GM23338 (cell line): ENCODE measurements at regions not wholly inside any gene's neighbourhood (a gene's known extent, or its start where the extent isn't known, plus 50 kb on each side); places are given as distances from the start of the nearest gene placed in this dataset.

Experiments
- ATAC-seq: fragments of 200-7000 bp; cut with Tn5 transposase; 3 replicates; pipeline ENCODE4 v1.9.1; 2020
- DNase-seq: peaks from one replicate; pipeline ENCODE4 v3.0.0-alpha.2; 2015; ENCODE audit warnings: low spot score
- H2AFZ ChIP-seq: fragments of 200-600 bp; sonication (generic); 2 replicates; pipeline ENCODE4 v1.8.0; 2016; ENCODE audit warnings: antibody characterized with exemption, mild to moderate bottlenecking, moderate library complexity
- H3F3A ChIP-seq: fragments of 200-600 bp; sonication (generic); replicated peaks from 2 replicates; pipeline ENCODE4 v1.8.0; 2017; ENCODE audit warnings: antibody characterized with exemption, mixed run types, low read depth
- H3K27ac ChIP-seq: fragments of 200-600 bp; sonication (generic); 2 replicates; pipeline ENCODE4 v1.6.1; 2016; ENCODE audit warnings: low read depth
- H3K27me3 ChIP-seq: fragments of 200-600 bp; sonication (generic); 2 replicates; pipeline ENCODE4 v1.8.0; 2016; ENCODE audit warnings: mild to moderate bottlenecking, mixed run types, moderate library complexity; ENCODE audit not compliant: insufficient read depth
- H3K36me3 ChIP-seq: fragments of 200-600 bp; sonication (generic); 2 replicates; pipeline ENCODE4 v1.8.0; 2016; ENCODE audit warnings: mild to moderate bottlenecking; ENCODE audit not compliant: insufficient read depth
- H3K4me1 ChIP-seq: fragments of 200-600 bp; sonication (generic); 2 replicates; pipeline ENCODE4 v1.8.0; 2016; ENCODE audit warnings: mild to moderate bottlenecking, moderate library complexity; ENCODE audit not compliant: insufficient read depth
- H3K4me2 ChIP-seq: fragments of 200-600 bp; sonication (generic); 2 replicates; pipeline ENCODE4 v1.7.1; 2017; ENCODE audit warnings: mixed run types
- H3K4me3 ChIP-seq: fragments of 200-600 bp; sonication (generic); 2 replicates; pipeline ENCODE4 v1.6.1; 2016; ENCODE audit warnings: mixed run types
- H3K79me2 ChIP-seq: fragments of 200-600 bp; sonication (generic); replicated peaks from 2 replicates; pipeline ENCODE4 v1.8.0; 2017; ENCODE audit warnings: mild to moderate bottlenecking; ENCODE audit not compliant: insufficient read depth
- H3K9me2 ChIP-seq: fragments of 200-600 bp; sonication (generic); 2 replicates; pipeline ENCODE4 v1.8.0; 2017; ENCODE audit not compliant: insufficient read depth
- H4K20me1 ChIP-seq: fragments of 200-600 bp; sonication (generic); replicated peaks from 2 replicates; pipeline ENCODE4 v1.8.0; 2017; ENCODE audit warnings: mild to moderate bottlenecking; ENCODE audit not compliant: insufficient read depth
- H3K27ac Mint-ChIP-seq: 2 replicates; pipeline ENCODE4 v1.8.0; 2020; ENCODE audit warnings: inconsistent platforms, mild to moderate bottlenecking, moderate library complexity, mixed read lengths
- H3K27me3 Mint-ChIP-seq: 3 replicates; pipeline ENCODE4 v1.8.0; 2022; ENCODE audit warnings: low read depth, mild to moderate bottlenecking, moderate library complexity, mixed read lengths, inconsistent platforms; ENCODE audit not compliant: insufficient read depth, poor library complexity
- H3K36me3 Mint-ChIP-seq: 3 replicates; pipeline ENCODE4 v1.8.0; 2021; ENCODE audit warnings: low read depth, mild to moderate bottlenecking, inconsistent platforms, moderate library complexity, mixed read lengths
- H3K4me1 Mint-ChIP-seq: 3 replicates; pipeline ENCODE4 v1.8.0; 2020; ENCODE audit warnings: mild to moderate bottlenecking, inconsistent platforms, mixed read lengths
- H3K4me3 Mint-ChIP-seq: 3 replicates; pipeline ENCODE4 v1.8.0; 2021; ENCODE audit warnings: moderate library complexity, mild to moderate bottlenecking, inconsistent platforms, mixed read lengths
- H3K9me3 Mint-ChIP-seq: 3 replicates; pipeline ENCODE4 v1.8.0; 2020; ENCODE audit warnings: moderate library complexity, mild to moderate bottlenecking, inconsistent platforms, mixed read lengths
- CREB1 ChIP-seq: fragments of 250-450 bp; sonication (Bioruptor Pico); IDR thresholded peaks from 2 replicates; pipeline ENCODE4 v1.5.0; 2020; ENCODE audit warnings: low read depth, mild to moderate bottlenecking, moderate library complexity
- EZH2 ChIP-seq: fragments of 200-600 bp; sonication (generic); IDR thresholded peaks from one replicate; pipeline ENCODE4 v1.8.0; 2017; ENCODE audit warnings: antibody characterized with exemption, mild to moderate bottlenecking, low read depth; ENCODE audit not compliant: unreplicated experiment
- EZH2phosphoT487 ChIP-seq: fragments of 200-600 bp; sonication (generic); IDR thresholded peaks from one replicate; pipeline ENCODE4 v1.8.1; 2018; ENCODE audit warnings: antibody characterized with exemption; ENCODE audit not compliant: unreplicated experiment
- JUNB ChIP-seq: IDR thresholded peaks from one replicate; pipeline ENCODE4 v1.6.1; 2016; ENCODE audit warnings: antibody characterized with exemption; ENCODE audit not compliant: unreplicated experiment
- NANOG ChIP-seq: IDR thresholded peaks from 2 replicates; pipeline ENCODE4 v1.6.1; 2016; ENCODE audit warnings: antibody characterized with exemption, borderline replicate concordance
- POLR2AphosphoS5 ChIP-seq: IDR thresholded peaks from 2 replicates; pipeline ENCODE4 v1.6.1; 2016; ENCODE audit warnings: antibody characterized with exemption, low read depth
- STAT1 ChIP-seq: IDR thresholded peaks from one replicate; pipeline ENCODE4 v1.6.1; 2016; ENCODE audit warnings: antibody characterized with exemption; ENCODE audit not compliant: unreplicated experiment
- ZNF114 ChIP-seq: fragments of 250-450 bp; sonication (Bioruptor Pico); IDR thresholded peaks from 2 replicates; pipeline ENCODE4 v1.5.0; 2020; ENCODE audit warnings: mild to moderate bottlenecking, moderate library complexity
- ZNF331 ChIP-seq: fragments of 250-450 bp; sonication (Bioruptor Pico); IDR thresholded peaks from 2 replicates; pipeline ENCODE4 v1.5.0; 2020; ENCODE audit warnings: low read depth, mild to moderate bottlenecking, moderate library complexity
- TF ChIP-seq, protein P1 (sequence below): IDR thresholded peaks from one replicate; pipeline ENCODE4 v1.6.1; 2018; ENCODE audit warnings: antibody characterized with exemption; ENCODE audit not compliant: unreplicated experiment
- TF ChIP-seq, protein P2 (sequence below), 2 experiments: fragments of 200-600 bp in 1 of 2; sonication (generic) in 1 of 2; conservative IDR thresholded peaks; 2 replicates each; pipeline versions ENCODE4 v1.5.1 to v1.6.1; 2016 to 2017; ENCODE audit warnings: antibody characterized with exemption in 2 of 2, low read depth in 2 of 2, mild to moderate bottlenecking in 2 of 2, moderate library complexity in 1 of 2
- TF ChIP-seq, protein P3 (sequence below): fragments of 250-450 bp; sonication (Bioruptor Pico); IDR thresholded peaks from 2 replicates; pipeline ENCODE4 v1.5.0; 2020; ENCODE audit warnings: mild to moderate bottlenecking, moderate library complexity
- TF ChIP-seq, protein P4 (sequence below): IDR thresholded peaks from 2 replicates; pipeline ENCODE4 v1.6.1; 2016; ENCODE audit warnings: antibody characterized with exemption

DNA sequence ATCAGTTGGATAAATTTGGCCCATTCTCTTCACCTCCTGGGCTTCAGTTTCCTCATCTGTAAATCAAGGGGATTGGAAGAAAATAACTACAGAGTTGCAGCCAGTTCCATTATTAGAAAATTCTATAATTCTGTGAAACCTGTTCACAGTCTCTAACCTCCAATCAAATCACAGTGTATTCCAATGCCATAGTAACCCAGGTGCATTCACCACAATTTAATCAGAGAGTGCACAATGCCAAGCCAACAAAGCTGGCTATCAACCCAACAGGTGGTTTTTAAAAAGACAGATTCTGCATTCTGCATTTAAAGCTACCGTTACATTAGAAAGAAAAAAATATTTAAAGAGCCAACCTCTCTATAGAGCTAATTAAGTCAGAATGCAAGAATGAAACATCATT, 308.6 kb downstream of the RNF144A start:
- peak overlapping the region; percentile 79 for H3K27ac Mint-ChIP-seq
- Histone ChIP-seq H3K27ac (peak overlapping the region; percentile 33; the same call in 1 of the 2 replicates), H3K36me3 (no peaks in the 10 kb centered on the region; the same call in 1 of the 2 replicates), H4K20me1 (no peaks in the 10 kb centered on the region), H2AFZ (no peak overlapping the region), H3K9me2 (peaks cover 21% of the 10 kb centered on the region; the same call in 1 of the 2 replicates), H3K27me3 (no peaks in the 10 kb centered on the region), H3K4me1 (peaks cover 42% of the 10 kb centered on the region), H3K4me2 (peak overlapping the region; percentile 52), H3F3A (no peaks in the 10 kb centered on the region; the same call in 1 of the 2 replicates), H3K79me2 (no peaks in the 10 kb centered on the region), H3K4me3 (peak overlapping the region; percentile 15; the same call in 1 of the 2 replicates)
- ATAC-seq, result no peak
- DNase-seq, result no peak
- TF ChIP-seq EZH2 (no peak), ZNF331 (CRISPR knock-in tag) (no peak), ZNF114 (CRISPR knock-in tag) (no peak), CREB1 (CRISPR knock-in tag) (no peak), JUNB (no peak), POLR2AphosphoS5 (no peak), NANOG (no peak), STAT1 (no peak), EZH2phosphoT487 (no peak)
- TF ChIP-seq, protein P1, sequence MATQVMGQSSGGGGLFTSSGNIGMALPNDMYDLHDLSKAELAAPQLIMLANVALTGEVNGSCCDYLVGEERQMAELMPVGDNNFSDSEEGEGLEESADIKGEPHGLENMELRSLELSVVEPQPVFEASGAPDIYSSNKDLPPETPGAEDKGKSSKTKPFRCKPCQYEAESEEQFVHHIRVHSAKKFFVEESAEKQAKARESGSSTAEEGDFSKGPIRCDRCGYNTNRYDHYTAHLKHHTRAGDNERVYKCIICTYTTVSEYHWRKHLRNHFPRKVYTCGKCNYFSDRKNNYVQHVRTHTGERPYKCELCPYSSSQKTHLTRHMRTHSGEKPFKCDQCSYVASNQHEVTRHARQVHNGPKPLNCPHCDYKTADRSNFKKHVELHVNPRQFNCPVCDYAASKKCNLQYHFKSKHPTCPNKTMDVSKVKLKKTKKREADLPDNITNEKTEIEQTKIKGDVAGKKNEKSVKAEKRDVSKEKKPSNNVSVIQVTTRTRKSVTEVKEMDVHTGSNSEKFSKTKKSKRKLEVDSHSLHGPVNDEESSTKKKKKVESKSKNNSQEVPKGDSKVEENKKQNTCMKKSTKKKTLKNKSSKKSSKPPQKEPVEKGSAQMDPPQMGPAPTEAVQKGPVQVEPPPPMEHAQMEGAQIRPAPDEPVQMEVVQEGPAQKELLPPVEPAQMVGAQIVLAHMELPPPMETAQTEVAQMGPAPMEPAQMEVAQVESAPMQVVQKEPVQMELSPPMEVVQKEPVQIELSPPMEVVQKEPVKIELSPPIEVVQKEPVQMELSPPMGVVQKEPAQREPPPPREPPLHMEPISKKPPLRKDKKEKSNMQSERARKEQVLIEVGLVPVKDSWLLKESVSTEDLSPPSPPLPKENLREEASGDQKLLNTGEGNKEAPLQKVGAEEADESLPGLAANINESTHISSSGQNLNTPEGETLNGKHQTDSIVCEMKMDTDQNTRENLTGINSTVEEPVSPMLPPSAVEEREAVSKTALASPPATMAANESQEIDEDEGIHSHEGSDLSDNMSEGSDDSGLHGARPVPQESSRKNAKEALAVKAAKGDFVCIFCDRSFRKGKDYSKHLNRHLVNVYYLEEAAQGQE, result no peak
- TF ChIP-seq, protein P2, sequence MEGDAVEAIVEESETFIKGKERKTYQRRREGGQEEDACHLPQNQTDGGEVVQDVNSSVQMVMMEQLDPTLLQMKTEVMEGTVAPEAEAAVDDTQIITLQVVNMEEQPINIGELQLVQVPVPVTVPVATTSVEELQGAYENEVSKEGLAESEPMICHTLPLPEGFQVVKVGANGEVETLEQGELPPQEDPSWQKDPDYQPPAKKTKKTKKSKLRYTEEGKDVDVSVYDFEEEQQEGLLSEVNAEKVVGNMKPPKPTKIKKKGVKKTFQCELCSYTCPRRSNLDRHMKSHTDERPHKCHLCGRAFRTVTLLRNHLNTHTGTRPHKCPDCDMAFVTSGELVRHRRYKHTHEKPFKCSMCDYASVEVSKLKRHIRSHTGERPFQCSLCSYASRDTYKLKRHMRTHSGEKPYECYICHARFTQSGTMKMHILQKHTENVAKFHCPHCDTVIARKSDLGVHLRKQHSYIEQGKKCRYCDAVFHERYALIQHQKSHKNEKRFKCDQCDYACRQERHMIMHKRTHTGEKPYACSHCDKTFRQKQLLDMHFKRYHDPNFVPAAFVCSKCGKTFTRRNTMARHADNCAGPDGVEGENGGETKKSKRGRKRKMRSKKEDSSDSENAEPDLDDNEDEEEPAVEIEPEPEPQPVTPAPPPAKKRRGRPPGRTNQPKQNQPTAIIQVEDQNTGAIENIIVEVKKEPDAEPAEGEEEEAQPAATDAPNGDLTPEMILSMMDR (conservative IDR thresholded peaks at IDR 0.05; ENCODE audit: low read depth in 2 of 2), result no peak
- TF ChIP-seq, protein P3, sequence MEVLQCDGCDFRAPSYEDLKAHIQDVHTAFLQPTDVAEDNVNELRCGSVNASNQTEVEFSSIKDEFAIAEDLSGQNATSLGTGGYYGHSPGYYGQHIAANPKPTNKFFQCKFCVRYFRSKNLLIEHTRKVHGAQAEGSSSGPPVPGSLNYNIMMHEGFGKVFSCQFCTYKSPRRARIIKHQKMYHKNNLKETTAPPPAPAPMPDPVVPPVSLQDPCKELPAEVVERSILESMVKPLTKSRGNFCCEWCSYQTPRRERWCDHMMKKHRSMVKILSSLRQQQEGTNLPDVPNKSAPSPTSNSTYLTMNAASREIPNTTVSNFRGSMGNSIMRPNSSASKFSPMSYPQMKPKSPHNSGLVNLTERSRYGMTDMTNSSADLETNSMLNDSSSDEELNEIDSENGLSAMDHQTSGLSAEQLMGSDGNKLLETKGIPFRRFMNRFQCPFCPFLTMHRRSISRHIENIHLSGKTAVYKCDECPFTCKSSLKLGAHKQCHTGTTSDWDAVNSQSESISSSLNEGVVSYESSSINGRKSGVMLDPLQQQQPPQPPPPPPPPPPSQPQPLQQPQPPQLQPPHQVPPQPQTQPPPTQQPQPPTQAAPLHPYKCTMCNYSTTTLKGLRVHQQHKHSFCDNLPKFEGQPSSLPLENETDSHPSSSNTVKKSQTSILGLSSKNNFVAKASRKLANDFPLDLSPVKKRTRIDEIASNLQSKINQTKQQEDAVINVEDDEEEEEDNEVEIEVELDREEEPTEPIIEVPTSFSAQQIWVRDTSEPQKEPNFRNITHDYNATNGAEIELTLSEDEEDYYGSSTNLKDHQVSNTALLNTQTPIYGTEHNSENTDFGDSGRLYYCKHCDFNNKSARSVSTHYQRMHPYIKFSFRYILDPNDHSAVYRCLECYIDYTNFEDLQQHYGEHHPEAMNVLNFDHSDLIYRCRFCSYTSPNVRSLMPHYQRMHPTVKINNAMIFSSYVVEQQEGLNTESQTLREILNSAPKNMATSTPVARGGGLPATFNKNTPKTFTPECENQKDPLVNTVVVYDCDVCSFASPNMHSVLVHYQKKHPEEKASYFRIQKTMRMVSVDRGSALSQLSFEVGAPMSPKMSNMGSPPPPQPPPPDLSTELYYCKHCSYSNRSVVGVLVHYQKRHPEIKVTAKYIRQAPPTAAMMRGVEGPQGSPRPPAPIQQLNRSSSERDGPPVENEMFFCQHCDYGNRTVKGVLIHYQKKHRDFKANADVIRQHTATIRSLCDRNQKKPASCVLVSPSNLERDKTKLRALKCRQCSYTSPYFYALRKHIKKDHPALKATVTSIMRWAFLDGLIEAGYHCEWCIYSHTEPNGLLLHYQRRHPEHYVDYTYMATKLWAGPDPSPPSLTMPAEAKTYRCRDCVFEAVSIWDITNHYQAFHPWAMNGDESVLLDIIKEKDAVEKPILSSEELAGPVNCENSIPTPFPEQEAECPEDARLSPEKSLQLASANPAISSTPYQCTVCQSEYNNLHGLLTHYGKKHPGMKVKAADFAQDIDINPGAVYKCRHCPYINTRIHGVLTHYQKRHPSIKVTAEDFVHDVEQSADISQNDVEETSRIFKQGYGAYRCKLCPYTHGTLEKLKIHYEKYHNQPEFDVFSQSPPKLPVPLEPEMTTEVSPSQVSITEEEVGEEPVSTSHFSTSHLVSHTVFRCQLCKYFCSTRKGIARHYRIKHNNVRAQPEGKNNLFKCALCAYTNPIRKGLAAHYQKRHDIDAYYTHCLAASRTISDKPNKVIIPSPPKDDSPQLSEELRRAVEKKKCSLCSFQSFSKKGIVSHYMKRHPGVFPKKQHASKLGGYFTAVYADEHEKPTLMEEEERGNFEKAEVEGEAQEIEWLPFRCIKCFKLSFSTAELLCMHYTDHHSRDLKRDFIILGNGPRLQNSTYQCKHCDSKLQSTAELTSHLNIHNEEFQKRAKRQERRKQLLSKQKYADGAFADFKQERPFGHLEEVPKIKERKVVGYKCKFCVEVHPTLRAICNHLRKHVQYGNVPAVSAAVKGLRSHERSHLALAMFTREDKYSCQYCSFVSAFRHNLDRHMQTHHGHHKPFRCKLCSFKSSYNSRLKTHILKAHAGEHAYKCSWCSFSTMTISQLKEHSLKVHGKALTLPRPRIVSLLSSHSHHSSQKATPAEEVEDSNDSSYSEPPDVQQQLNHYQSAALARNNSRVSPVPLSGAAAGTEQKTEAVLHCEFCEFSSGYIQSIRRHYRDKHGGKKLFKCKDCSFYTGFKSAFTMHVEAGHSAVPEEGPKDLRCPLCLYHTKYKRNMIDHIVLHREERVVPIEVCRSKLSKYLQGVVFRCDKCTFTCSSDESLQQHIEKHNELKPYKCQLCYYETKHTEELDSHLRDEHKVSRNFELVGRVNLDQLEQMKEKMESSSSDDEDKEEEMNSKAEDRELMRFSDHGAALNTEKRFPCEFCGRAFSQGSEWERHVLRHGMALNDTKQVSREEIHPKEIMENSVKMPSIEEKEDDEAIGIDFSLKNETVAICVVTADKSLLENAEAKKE (CRISPR knock-in tag), result no peak
- TF ChIP-seq, protein P4, sequence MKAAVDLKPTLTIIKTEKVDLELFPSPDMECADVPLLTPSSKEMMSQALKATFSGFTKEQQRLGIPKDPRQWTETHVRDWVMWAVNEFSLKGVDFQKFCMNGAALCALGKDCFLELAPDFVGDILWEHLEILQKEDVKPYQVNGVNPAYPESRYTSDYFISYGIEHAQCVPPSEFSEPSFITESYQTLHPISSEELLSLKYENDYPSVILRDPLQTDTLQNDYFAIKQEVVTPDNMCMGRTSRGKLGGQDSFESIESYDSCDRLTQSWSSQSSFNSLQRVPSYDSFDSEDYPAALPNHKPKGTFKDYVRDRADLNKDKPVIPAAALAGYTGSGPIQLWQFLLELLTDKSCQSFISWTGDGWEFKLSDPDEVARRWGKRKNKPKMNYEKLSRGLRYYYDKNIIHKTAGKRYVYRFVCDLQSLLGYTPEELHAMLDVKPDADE, result no peak
- no peaks in the 10 kb centered on the region for H3K27me3 Mint-ChIP-seq
- H3K9me3 Mint-ChIP-seq, result peaks cover 17% of the 10 kb centered on the region; the same call in 2 of the 3 replicates
- no peak overlapping the region for H3K4me3 Mint-ChIP-seq
- H3K4me1 Mint-ChIP-seq, result peaks cover 47% of the 10 kb centered on the region
- peaks cover 18% of the 10 kb centered on the region; the same call in 2 of the 3 replicates for H3K36me3 Mint-ChIP-seq
